RWPE2 (cell line): ENCODE measurements at regions not wholly inside any gene's neighbourhood (a gene's known extent, or its start where the extent isn't known, plus 50 kb on each side); places are given as distances from the start of the nearest gene placed in this dataset.

Experiments
- ATAC-seq: fragments of 200-7000 bp; cut with Tn5 transposase; 3 replicates; pipeline ENCODE4 v1.9.1; 2021; ENCODE audit warnings: low read depth
- DNase-seq: peaks from one replicate; pipeline ENCODE4 v3.0.0-alpha.2; 2020; ENCODE audit warnings: low spot score
- H3K27ac ChIP-seq: fragments of 450-650 bp; 2 replicates; pipeline ENCODE4 v1.5.1; 2017; ENCODE audit warnings: mild to moderate bottlenecking; ENCODE audit not compliant: poor library complexity, severe bottlenecking
- H3K27me3 ChIP-seq: fragments of 250-450 bp; sonication (Bioruptor Pico); 2 replicates; pipeline ENCODE4 v1.5.1; 2021; ENCODE audit warnings: mild to moderate bottlenecking, moderate library complexity; ENCODE audit not compliant: insufficient read depth, poor library complexity, severe bottlenecking
- H3K36me3 ChIP-seq: fragments of 250-450 bp; sonication (Bioruptor Pico); 2 replicates; pipeline ENCODE4 v1.5.1; 2020; ENCODE audit warnings: low read depth, mild to moderate bottlenecking, moderate library complexity
- H3K4me1 ChIP-seq: fragments of 250-450 bp; sonication (Bioruptor Pico); 2 replicates; pipeline ENCODE4 v1.5.1; 2021; ENCODE audit warnings: mild to moderate bottlenecking, moderate library complexity; ENCODE audit not compliant: insufficient read depth, poor library complexity, severe bottlenecking
- H3K4me3 ChIP-seq: fragments of 250-450 bp; sonication (Bioruptor Pico); 2 replicates; pipeline ENCODE4 v1.5.1; 2021; ENCODE audit warnings: mild to moderate bottlenecking, moderate library complexity; ENCODE audit not compliant: severe bottlenecking
- H3K9me3 ChIP-seq: fragments of 250-450 bp; sonication (Bioruptor Pico); 2 replicates; pipeline ENCODE4 v1.5.1; 2021; ENCODE audit warnings: mild to moderate bottlenecking, moderate library complexity; ENCODE audit not compliant: severe bottlenecking
- CTCF ChIP-seq: fragments of 450-650 bp; IDR thresholded peaks from one replicate; pipeline ENCODE4 v1.5.1; 2017; ENCODE audit warnings: mild to moderate bottlenecking, moderate library complexity; ENCODE audit not compliant: poor library complexity, severe bottlenecking

DNA sequence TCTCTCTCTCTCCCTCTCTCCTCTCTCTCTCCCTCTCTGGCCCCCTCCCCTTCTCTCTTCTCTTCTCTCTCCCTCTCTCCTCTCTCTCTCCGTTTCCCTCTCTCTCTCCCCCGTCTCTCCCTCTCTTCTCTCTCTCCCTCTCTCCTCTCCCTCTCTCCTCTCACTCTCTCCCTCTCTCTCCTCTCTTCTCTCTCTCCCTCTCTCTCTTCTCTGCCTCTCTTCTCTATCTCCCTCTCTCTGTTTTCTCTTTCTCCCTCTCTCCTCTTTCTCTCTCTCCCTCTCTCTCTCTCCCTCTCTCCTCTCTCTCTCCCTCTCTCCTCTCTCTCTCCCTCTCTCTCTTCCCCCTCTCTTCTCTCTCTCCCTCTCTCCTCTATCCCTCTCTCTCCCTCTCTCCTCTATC lies 98.3 kb upstream of the FGF3 start:
- TF ChIP-seq CTCF = no peak
- Histone ChIP-seq H3K36me3 (no peaks in the 10 kb centered on the region), H3K4me3 (no peak overlapping the region), H3K4me1 (peaks cover 26% of the 10 kb centered on the region), H3K27ac (no peak overlapping the region), H3K27me3 (no peaks in the 10 kb centered on the region), H3K9me3 (no peaks in the 10 kb centered on the region)
- ATAC-seq = no peak
- DNase-seq = no peak

- ATAC-seq (no peak), DNase-seq (peak; percentile 46)
- Histone ChIP-seq H3K4me1 (peaks cover 26% of the 10 kb centered on the region), H3K4me3 (no peak overlapping the region), H3K27ac (no peak overlapping the region), H3K27me3 (no peaks in the 10 kb centered on the region), H3K9me3 (no peaks in the 10 kb centered on the region), H3K36me3 (no peaks in the 10 kb centered on the region)
- TF ChIP-seq CTCF = no peak
Observed at GRCh38 chr11:69918231-69918937, 99.2 kb upstream of the FGF3 start.

DNA sequence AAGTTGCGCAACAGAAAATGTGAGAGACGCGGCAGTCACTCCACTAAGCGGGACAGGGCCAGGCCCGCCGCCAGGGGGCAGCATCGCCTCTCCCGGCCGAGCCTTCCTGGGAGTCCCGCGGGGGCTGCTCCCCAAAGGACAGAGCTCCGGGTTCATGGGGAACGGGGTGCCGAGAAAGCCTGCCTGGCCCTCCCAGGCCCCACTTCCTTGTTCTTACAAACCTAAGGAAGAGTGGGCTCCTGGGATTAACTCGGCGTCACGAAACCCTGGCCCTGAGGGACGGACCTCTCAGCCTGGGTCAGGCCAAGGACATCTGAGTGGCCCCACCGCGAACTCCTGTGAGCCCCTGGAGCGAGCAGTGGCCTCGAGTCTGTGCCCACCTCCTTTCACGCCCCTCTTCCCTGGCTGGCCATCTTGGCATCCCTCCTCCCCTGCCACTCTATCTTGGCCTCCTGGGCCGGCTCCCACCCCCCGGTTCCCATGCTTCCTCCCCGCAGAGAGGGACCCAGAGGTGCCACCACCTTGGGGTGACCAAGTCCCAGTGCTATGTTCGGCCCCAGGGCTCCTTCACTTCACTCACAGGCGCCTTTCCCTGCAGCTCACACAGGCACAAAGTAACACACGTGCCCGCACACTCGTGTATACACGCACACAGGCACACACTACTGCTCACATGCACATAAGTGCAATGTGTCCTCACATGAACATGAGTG lies 99.9 kb upstream of the FGF3 start:
- peak; percentile 84 for TF ChIP-seq CTCF
- H3K36me3 ChIP-seq = no peaks in the 10 kb centered on the region
- no peak overlapping the region for H3K4me3 ChIP-seq
- peaks cover 22% of the 10 kb centered on the region for H3K4me1 ChIP-seq
- ATAC-seq (0 out of 3 replicates have a peak, but pooled peaks have one; percentile 4), DNase-seq (peak; percentile 64)
- H3K27ac ChIP-seq = no peak overlapping the region
- no peaks in the 10 kb centered on the region for H3K27me3 ChIP-seq
- no peaks in the 10 kb centered on the region for H3K9me3 ChIP-seq

GRCh38 chr11:69919659-69920344 lies 100.6 kb upstream of the FGF3 start:
- Histone ChIP-seq H3K4me1 (peaks cover 15% of the 10 kb centered on the region), H3K27me3 (no peaks in the 10 kb centered on the region), H3K9me3 (no peaks in the 10 kb centered on the region), H3K4me3 (no peak overlapping the region), H3K27ac (no peak overlapping the region), H3K36me3 (no peaks in the 10 kb centered on the region)
- TF ChIP-seq CTCF = no peak
- ATAC-seq = no peak
- DNase-seq = no peak
